ENCODE measurements at regions not wholly inside any gene's neighbourhood (a gene's known extent, or its start where the extent isn't known, plus 50 kb on each side); places are given as distances from the start of the nearest gene placed in this dataset.

DNA sequence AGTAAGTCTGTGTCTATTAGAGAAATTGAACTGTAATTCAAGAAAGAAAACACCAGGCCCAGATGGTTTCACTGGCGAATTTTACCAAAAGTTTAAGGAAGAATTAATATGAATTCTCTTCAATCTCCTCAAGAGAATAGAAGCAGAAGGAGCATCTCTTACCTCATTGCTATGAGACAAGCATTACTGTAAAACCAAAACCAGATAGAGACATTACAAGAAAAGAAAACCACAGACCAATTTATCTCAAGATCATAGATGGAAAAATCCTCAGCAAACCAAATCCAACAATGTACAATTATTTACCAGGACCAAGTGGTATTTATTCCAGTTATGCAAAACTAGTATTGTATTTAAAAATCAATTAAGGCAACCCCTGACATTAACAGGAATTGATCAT, 160.6 kb downstream of the LIPI start:
- TF ChIP-seq POLR2A (IDR thresholded peaks at IDR 0.05; ENCODE audit: low read length), result no peak
- TF ChIP-seq GATA1 (IDR thresholded peaks at IDR 0.05; ENCODE audit: low read depth, low read length), result no peak

Data from erythroblast (primary cell).